OCI-LY7 (cell line): ENCODE measurements at regions not wholly inside any gene's neighbourhood (a gene's known extent, or its start where the extent isn't known, plus 50 kb on each side); places are given as distances from the start of the nearest gene placed in this dataset.

Experiments
- EZH2phosphoT487 ChIP-seq: fragments of 200-600 bp; sonication (generic); IDR thresholded peaks from 2 replicates; pipeline ENCODE4 v1.6.1; 2018; ENCODE audit warnings: low read depth, borderline replicate concordance, mild to moderate bottlenecking, mixed run types, antibody characterized with exemption, low read length, moderate library complexity, mixed read lengths
- TF ChIP-seq, protein P1 (sequence below): fragments of 200-600 bp; sonication (generic); conservative IDR thresholded peaks from 2 replicates; pipeline ENCODE4 v1.5.1; 2014; ENCODE audit warnings: mild to moderate bottlenecking, antibody characterized with exemption, low read length, moderate library complexity, mixed read lengths

DNA sequence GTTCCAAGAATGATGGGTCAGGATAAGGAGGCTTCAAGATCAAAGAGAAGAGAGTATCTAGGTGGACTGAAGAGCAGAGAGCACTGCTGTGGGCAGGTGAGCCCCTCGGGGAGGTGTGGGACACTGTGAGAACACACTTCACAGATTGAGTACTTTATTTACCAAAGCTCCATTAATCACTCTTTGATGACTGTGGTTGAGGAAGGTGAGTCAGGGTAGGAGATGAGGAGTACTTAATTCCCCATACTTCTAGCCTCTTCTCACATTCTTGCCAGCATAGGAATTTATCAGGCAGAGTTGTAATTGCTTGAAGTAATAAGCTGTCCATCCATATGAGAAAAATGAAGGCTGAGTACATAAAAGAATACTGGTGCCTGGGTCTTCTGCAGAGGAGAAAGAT is 375.3 kb downstream of the PCDH10 start:
- TF ChIP-seq, protein P1, sequence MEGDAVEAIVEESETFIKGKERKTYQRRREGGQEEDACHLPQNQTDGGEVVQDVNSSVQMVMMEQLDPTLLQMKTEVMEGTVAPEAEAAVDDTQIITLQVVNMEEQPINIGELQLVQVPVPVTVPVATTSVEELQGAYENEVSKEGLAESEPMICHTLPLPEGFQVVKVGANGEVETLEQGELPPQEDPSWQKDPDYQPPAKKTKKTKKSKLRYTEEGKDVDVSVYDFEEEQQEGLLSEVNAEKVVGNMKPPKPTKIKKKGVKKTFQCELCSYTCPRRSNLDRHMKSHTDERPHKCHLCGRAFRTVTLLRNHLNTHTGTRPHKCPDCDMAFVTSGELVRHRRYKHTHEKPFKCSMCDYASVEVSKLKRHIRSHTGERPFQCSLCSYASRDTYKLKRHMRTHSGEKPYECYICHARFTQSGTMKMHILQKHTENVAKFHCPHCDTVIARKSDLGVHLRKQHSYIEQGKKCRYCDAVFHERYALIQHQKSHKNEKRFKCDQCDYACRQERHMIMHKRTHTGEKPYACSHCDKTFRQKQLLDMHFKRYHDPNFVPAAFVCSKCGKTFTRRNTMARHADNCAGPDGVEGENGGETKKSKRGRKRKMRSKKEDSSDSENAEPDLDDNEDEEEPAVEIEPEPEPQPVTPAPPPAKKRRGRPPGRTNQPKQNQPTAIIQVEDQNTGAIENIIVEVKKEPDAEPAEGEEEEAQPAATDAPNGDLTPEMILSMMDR, result no peak
- TF ChIP-seq EZH2phosphoT487, result no peak
